ENCODE measurements at regions not wholly inside any gene's neighbourhood (a gene's known extent, or its start where the extent isn't known, plus 50 kb on each side); places are given as distances from the start of the nearest gene placed in this dataset.

DNA sequence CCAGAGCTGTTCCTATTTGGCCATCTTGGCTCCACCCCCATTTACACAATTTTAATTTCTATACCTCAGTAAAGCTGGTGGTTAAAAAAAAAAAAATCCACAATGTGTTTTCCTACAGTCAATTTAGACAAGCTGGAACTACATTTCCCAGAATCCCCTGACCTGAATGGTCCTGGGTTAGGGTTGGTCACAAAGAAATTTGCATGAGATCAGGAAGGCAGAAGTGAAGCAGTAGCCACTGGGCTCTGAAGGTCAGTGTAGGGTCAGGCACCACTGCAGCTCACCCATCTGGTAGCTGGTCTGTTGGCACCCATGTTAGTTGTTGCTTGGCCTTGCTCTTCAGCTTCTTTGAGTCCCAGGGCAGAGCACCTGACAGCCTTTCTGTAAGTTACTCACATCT lies 210.7 kb upstream of the API5 start:
- Histone ChIP-seq H3K4me3 (no peak overlapping the region), H3K27me3 (no peaks in the 10 kb centered on the region), H3K9me3 (no peaks in the 10 kb centered on the region), H3K36me3 (no peaks in the 10 kb centered on the region), H3K4me1 (no peaks in the 10 kb centered on the region), H3K27ac (no peak overlapping the region)
- intact Hi-C loops (cut with DNase I; ENCODE audit: low total_unique reads), result no loop called here
- TF ChIP-seq POLR2AphosphoS5 (IDR thresholded peaks at IDR 0.05), result no peak
- TF ChIP-seq CTCF (IDR thresholded peaks at IDR 0.05), result no peak
- TF ChIP-seq POLR2A (IDR thresholded peaks at IDR 0.05), result no peak
- no peak for DNase-seq (ENCODE audit: low spot score in 2 of 2)

DNA sequence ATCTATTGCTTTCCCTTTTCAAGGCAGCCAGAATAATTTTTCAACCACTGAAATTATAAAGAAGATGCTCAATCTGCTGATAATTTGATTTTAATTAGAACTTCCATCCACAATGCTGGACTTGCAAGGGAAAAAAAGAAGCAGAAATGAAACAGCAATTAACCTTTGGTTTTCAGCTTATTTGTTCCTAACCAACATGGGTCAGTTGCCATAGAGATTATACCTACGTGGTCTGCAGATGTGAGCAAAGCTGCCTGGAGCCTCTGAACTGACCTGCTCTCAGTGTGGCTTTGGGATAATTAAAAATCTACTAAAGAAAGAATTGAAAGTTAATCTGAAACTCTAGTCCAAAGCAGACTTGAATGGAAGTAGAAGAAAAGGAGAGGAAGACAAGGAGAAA lies 195.7 kb upstream of the API5 start:
- Histone ChIP-seq H3K27me3 (no peaks in the 10 kb centered on the region), H3K27ac (no peak overlapping the region), H3K4me3 (no peak overlapping the region), H3K4me1 (no peaks in the 10 kb centered on the region), H3K9me3 (no peaks in the 10 kb centered on the region), H3K36me3 (no peaks in the 10 kb centered on the region)
- intact Hi-C loops (cut with DNase I; ENCODE audit: low total_unique reads), result loop anchor here (2.0 kb wide), 1 partner anchor 33 kb away; no protein-coding TSS in a partner anchor
- TF ChIP-seq POLR2AphosphoS5 (IDR thresholded peaks at IDR 0.05), result no peak
- no peak for TF ChIP-seq POLR2A (IDR thresholded peaks at IDR 0.05)
- TF ChIP-seq CTCF (IDR thresholded peaks at IDR 0.05), result no peak
- no peak for DNase-seq (ENCODE audit: low spot score in 2 of 2)

DNA sequence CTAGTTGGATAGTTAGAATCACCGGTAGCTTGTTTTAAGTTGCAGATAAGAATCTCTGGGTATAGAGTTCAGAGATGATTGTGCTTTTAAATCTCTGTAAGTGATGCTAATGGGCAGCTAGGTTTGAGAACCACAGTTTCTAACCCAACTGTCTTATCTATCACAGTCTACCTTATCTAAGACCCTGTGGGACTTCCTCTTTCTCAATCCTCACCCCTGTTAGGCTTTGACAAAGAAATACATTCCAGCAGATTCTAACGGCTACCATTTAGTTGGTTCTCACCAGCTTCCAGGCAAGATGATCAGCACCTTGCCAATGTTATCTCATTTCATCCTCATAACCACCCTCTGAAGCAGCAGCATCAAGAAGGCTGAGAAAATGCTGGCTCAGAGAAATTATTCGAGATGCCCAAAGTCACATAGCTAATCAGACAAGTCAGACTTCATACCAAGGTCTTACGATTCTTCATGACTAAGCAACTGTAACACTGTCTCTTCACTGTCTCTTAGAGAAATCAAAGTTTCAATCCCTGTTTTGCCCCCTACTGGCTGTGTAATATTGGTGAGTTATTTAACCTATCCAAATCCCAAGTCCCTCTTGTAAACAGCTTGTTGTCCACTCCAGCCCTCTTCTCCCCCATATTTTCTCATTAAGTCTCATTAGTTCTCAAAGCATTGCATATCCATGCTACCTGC lies 192.4 kb upstream of the API5 start:
- DNase-seq (ENCODE audit: low spot score in 2 of 2), result no peak
- H3K27ac ChIP-seq, result no peak overlapping the region
- no peaks in the 10 kb centered on the region for H3K9me3 ChIP-seq
- no peaks in the 10 kb centered on the region for H3K36me3 ChIP-seq
- H3K4me3 ChIP-seq, result no peak overlapping the region
- H3K27me3 ChIP-seq, result no peaks in the 10 kb centered on the region
- no peaks in the 10 kb centered on the region for H3K4me1 ChIP-seq
- TF ChIP-seq POLR2AphosphoS5 (IDR thresholded peaks at IDR 0.05) (no peak), POLR2A (IDR thresholded peaks at IDR 0.05) (no peak), CTCF (IDR thresholded peaks at IDR 0.05) (no peak)
- intact Hi-C loops (cut with DNase I; ENCODE audit: low total_unique reads), result no loop called here

- no peak for DNase-seq (ENCODE audit: low spot score in 2 of 2)
- intact Hi-C loops (cut with DNase I; ENCODE audit: low total_unique reads), result no loop called here
- H3K36me3 ChIP-seq, result no peaks in the 10 kb centered on the region
- H3K27me3 ChIP-seq, result no peaks in the 10 kb centered on the region
- H3K27ac ChIP-seq, result no peak overlapping the region
- H3K4me3 ChIP-seq, result no peak overlapping the region
- H3K4me1 ChIP-seq, result no peaks in the 10 kb centered on the region
- no peaks in the 10 kb centered on the region for H3K9me3 ChIP-seq
- TF ChIP-seq POLR2AphosphoS5 (IDR thresholded peaks at IDR 0.05), result no peak
- TF ChIP-seq CTCF (IDR thresholded peaks at IDR 0.05), result no peak
- TF ChIP-seq POLR2A (IDR thresholded peaks at IDR 0.05), result no peak
These were observed 189.2 kb upstream of the API5 start for GRCh38 chr11:43122546-43122945.

GRCh38 chr11:43123443-43123842 lies 188.4 kb upstream of the API5 start:
- Histone ChIP-seq H3K4me3 (no peak overlapping the region), H3K4me1 (no peaks in the 10 kb centered on the region), H3K9me3 (no peaks in the 10 kb centered on the region), H3K27ac (no peak overlapping the region), H3K36me3 (no peaks in the 10 kb centered on the region), H3K27me3 (no peaks in the 10 kb centered on the region)
- no peak for DNase-seq (ENCODE audit: low spot score in 2 of 2)
- TF ChIP-seq POLR2A (IDR thresholded peaks at IDR 0.05) (no peak), CTCF (IDR thresholded peaks at IDR 0.05) (no peak), POLR2AphosphoS5 (IDR thresholded peaks at IDR 0.05) (no peak)
- intact Hi-C loops (cut with DNase I; ENCODE audit: low total_unique reads), result no loop called here
